ENCODE measurements at regions not wholly inside any gene's neighbourhood (a gene's known extent, or its start where the extent isn't known, plus 50 kb on each side); places are given as distances from the start of the nearest gene placed in this dataset.

GRCh38 chr2:2448178-2448577 is 117.1 kb upstream of the MYT1L start:
- TF ChIP-seq, protein P1, sequence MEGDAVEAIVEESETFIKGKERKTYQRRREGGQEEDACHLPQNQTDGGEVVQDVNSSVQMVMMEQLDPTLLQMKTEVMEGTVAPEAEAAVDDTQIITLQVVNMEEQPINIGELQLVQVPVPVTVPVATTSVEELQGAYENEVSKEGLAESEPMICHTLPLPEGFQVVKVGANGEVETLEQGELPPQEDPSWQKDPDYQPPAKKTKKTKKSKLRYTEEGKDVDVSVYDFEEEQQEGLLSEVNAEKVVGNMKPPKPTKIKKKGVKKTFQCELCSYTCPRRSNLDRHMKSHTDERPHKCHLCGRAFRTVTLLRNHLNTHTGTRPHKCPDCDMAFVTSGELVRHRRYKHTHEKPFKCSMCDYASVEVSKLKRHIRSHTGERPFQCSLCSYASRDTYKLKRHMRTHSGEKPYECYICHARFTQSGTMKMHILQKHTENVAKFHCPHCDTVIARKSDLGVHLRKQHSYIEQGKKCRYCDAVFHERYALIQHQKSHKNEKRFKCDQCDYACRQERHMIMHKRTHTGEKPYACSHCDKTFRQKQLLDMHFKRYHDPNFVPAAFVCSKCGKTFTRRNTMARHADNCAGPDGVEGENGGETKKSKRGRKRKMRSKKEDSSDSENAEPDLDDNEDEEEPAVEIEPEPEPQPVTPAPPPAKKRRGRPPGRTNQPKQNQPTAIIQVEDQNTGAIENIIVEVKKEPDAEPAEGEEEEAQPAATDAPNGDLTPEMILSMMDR (conservative IDR thresholded peaks at IDR 0.05; ENCODE audit: low read length) = no peak
- no peak for TF ChIP-seq EZH2phosphoT487 (IDR thresholded peaks at IDR 0.05; ENCODE audit: borderline replicate concordance, low read depth, low read length)
